ENCODE measurements at regions not wholly inside any gene's neighbourhood (a gene's known extent, or its start where the extent isn't known, plus 50 kb on each side); places are given as distances from the start of the nearest gene placed in this dataset.

DNA sequence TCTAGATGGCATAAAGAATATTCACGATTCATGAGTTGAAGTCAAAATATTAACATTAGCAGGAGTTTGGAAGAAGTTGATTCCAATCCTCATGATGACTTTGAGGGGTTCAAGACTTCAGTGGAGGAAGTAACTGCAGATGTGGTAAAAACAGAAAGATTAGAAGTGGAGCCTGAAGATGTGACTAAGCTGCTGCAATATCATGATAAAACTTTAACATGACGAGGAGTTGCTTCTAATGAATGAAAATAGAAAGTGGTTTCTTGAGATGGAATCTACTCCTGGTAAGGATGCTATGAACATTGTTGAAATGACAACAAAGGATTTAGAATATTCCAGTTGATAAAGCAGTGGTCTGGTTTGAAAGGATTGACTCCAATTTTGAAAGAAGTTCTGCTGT is 70.1 kb upstream of the TMLHE start:
- no peak for DNase-seq

GRCh38 chrX:155679715-155680114 is 67.0 kb upstream of the TMLHE start:
- no peak for DNase-seq

DNA sequence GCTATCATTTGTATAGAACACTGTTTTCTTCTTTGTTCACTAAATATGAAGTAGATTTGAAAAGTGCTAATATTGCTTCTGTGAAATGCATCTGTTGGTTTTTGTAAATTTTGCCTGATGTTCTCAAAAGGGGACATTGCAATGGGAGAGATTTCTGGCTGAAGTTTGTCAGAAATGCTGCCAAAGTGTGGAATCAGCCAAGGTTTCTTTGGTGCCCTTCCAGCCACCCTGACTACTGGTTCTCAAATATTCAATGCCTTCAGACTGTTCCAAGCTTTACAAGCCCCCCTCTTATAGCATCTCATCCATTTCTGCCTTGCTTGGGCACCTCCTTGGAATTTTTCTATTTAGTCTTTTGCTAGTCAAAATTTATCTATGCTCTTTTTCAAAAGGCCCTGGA is 60.6 kb upstream of the TMLHE start:
- DNase-seq = no peak

- no peak for DNase-seq
Measured at GRCh38 chrX:155666741-155667140, 54.0 kb upstream of the TMLHE start.
